ENCODE measurements at regions not wholly inside any gene's neighbourhood (a gene's known extent, or its start where the extent isn't known, plus 50 kb on each side); places are given as distances from the start of the nearest gene placed in this dataset.

DNA sequence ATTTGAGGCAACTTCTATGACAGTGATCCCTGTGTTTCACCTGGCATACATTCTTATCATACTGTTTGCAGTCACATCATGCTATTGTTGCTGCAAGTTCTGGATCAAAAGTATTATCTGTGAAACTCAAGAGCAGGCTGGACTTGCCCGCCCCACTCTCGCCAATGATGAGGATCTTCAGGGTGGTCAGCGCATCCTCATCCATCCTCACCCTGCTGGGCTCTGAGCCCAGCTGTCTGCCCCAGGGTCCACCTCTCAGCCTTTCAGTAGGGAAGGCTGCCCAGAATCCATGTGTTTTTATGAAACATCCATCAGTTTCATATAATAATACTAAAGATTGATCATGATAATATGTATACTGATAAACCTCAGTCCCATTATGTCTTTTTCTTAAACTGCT, 55.4 kb upstream of the KIF5B start:
- H3K4me3 Mint-ChIP-seq = no peak overlapping the region
- no peaks in the 10 kb centered on the region for H3K4me1 Mint-ChIP-seq (ENCODE audit: unreplicated experiment)
- no peaks in the 10 kb centered on the region for H3K36me3 Mint-ChIP-seq
- no peak overlapping the region for H3K27ac Mint-ChIP-seq
- TF ChIP-seq, protein P1, sequence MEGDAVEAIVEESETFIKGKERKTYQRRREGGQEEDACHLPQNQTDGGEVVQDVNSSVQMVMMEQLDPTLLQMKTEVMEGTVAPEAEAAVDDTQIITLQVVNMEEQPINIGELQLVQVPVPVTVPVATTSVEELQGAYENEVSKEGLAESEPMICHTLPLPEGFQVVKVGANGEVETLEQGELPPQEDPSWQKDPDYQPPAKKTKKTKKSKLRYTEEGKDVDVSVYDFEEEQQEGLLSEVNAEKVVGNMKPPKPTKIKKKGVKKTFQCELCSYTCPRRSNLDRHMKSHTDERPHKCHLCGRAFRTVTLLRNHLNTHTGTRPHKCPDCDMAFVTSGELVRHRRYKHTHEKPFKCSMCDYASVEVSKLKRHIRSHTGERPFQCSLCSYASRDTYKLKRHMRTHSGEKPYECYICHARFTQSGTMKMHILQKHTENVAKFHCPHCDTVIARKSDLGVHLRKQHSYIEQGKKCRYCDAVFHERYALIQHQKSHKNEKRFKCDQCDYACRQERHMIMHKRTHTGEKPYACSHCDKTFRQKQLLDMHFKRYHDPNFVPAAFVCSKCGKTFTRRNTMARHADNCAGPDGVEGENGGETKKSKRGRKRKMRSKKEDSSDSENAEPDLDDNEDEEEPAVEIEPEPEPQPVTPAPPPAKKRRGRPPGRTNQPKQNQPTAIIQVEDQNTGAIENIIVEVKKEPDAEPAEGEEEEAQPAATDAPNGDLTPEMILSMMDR (conservative IDR thresholded peaks at IDR 0.05) = no peak
- DNase-seq (ENCODE audit: extremely low spot score, unreplicated experiment) = no peak
- H3K9me3 Mint-ChIP-seq = peaks cover 7% of the 10 kb centered on the region
- H3K27me3 Mint-ChIP-seq = peaks cover 4% of the 10 kb centered on the region

DNA sequence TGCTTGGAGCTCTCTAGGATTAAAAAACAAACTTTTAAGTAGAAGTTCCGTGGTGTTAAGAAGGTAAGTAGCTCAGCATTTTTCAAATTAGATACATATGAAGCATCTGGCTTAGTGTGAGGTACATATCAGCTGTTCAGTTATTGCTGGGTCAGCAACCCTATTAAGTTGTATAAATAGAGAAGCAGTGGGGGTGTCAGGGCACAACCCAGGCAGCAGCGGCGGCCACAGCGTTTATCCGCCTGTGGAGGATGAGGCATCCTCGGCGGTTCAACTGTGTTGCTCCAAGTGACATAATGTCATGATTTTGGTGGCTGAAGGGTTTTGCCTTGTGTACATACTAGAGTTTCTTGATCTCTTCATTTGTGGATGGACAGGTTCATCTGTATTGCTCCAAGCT, 54.6 kb upstream of the KIF5B start:
- no peak for DNase-seq (ENCODE audit: extremely low spot score, unreplicated experiment)
- Mint-ChIP-seq H3K4me1 (ENCODE audit: unreplicated experiment) (no peaks in the 10 kb centered on the region), H3K27me3 (peaks cover 4% of the 10 kb centered on the region), H3K27ac (no peak overlapping the region), H3K36me3 (no peaks in the 10 kb centered on the region), H3K4me3 (no peak overlapping the region), H3K9me3 (peaks cover 3% of the 10 kb centered on the region)
- TF ChIP-seq, protein P1 (conservative IDR thresholded peaks at IDR 0.05) = no peak

DNA sequence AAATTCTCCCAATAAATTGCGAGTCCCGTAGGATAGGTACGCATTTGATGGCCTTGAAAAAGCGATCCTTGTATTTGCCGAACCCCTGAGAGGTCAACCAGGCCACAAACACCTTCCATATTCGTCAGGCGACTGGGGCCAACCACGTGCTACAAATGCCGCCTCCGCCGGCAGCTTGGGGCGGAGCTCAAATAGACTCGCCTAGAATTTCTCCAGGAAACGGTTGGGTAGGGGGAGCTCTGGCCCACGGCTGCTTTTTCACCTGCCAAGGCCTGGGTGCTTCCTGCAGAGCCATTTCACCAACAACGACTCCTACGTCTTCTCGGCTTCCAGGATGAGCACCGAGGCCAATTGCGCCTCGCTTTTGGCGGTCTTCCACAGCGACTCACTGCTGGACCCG, 53.4 kb upstream of the KIF5B start:
- Mint-ChIP-seq H3K4me3 (no peak overlapping the region), H3K9me3 (no peaks in the 10 kb centered on the region), H3K36me3 (no peaks in the 10 kb centered on the region)

More for the DNA sequence above, 53.4 kb upstream of the KIF5B start:
- Mint-ChIP-seq H3K27ac (no peak overlapping the region), H3K27me3 (peaks cover 4% of the 10 kb centered on the region), H3K4me1 (ENCODE audit: unreplicated experiment) (no peaks in the 10 kb centered on the region)
- TF ChIP-seq, protein P1 (conservative IDR thresholded peaks at IDR 0.05) = no peak
- DNase-seq (ENCODE audit: extremely low spot score, unreplicated experiment) = no peak

All from type B pancreatic cell (in vitro differentiated cells).